Right cardiac atrium (tissue), 5 donors: ENCODE measurements at regions not wholly inside any gene's neighbourhood (a gene's known extent, or its start where the extent isn't known, plus 50 kb on each side); places are given as distances from the start of the nearest gene placed in this dataset.

Experiments
- ATAC-seq, 2 donors: fragments of 200-7000 bp; cut with Tn5 transposase; one replicate each; pipeline versions ENCODE4 v1.8.0 to v1.9.1; 2020; ENCODE audit warnings: moderate library complexity in 2 of 2, mild to moderate bottlenecking in 1 of 2
- DNase-seq, 3 donors: peaks; one replicate each; pipeline ENCODE4 v3.0.0-alpha.2; 2020
- H3K27ac ChIP-seq: one replicate; pipeline ENCODE4 v1.5.1; 2013; ENCODE audit warnings: mild to moderate bottlenecking, low read length, control low read depth, moderate library complexity
- H3K27me3 ChIP-seq: one replicate; pipeline ENCODE4 v1.6.1; 2013; ENCODE audit not compliant: control insufficient read depth, insufficient read depth
- H3K4me1 ChIP-seq: one replicate; pipeline ENCODE4 v1.6.1; 2013; ENCODE audit warnings: low read length; ENCODE audit not compliant: control insufficient read depth, insufficient read depth
- H3K4me3 ChIP-seq: one replicate; pipeline ENCODE4 v1.5.1; 2013; ENCODE audit warnings: low read length, control low read depth
- H3K9me3 ChIP-seq: one replicate; pipeline ENCODE4 v1.6.1; 2013; ENCODE audit warnings: low read length; ENCODE audit not compliant: control insufficient read depth
- WGBS: extraction: QIAGEN DNeasy Blood & Tissue Kit; methylation state at CpG from one replicate; pipeline ENCODE4 v1.1.7; 2013; 5-methylcytosine and 5-hydroxymethylcytosine counted together
- intact Hi-C, 4 donors: fragments of 100-400 bp; cut with DNase I; formaldehyde crosslinking; loops; one replicate each; pipeline versions ENCODE4 v1.11.0 to v1.14.0; 2022 to 2023
- donor health status: healthy with polysubstance abuse.
- donor health status: DM: no; HTN: yes; CAD: no.
- donor health status: DM: no; HTN: no; CAD: no.
- donor health status: DM: no; HTN: yes; CAD: no; lungs with severe emphysema.
- donor health status: DM: yes; HTN: yes; CAD: no.

GRCh38 chr12:27180906-27181505 is 63.1 kb upstream of the STK38L start:
- ATAC-seq (no peak), DNase-seq (no peak)
- 92% methylated on average over 3 of the region's 3 CpGs for WGBS
- Histone ChIP-seq H3K27ac (peak overlapping the region; percentile 8), H3K4me1 (peaks cover 3% of the 10 kb centered on the region), H3K9me3 (no peaks in the 10 kb centered on the region), H3K4me3 (no peak overlapping the region), H3K27me3 (no peaks in the 10 kb centered on the region)
- intact Hi-C loops = no loop called here

DNA sequence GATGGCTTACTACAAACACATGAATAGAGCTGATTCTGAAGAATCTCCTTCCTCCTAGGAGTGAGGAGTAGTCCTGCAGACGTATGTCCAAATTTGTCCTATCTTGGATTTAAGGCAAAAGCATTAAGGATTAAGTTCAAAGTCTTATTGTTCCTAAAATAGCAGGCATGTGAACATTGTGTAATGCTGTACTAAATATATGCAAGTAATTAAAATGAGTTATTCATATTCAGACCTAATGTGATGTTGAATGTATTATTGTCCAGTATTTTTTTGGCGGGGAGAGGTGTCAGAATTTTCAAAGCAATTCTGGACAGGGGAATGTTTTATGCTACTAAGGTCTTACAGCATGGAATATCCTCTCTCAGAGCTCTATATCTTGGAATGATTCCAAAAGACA is 60.7 kb upstream of the STK38L start:
- H3K27ac ChIP-seq = no peak overlapping the region
- H3K4me1 ChIP-seq = peaks cover 8% of the 10 kb centered on the region
- intact Hi-C loops = no loop called here
- ATAC-seq = no peak
- no peaks in the 10 kb centered on the region for H3K27me3 ChIP-seq
- H3K4me3 ChIP-seq = no peak overlapping the region
- DNase-seq = no peak
- 37% methylated on average over 2 of the region's 2 CpGs for WGBS
- H3K9me3 ChIP-seq = no peaks in the 10 kb centered on the region

DNA sequence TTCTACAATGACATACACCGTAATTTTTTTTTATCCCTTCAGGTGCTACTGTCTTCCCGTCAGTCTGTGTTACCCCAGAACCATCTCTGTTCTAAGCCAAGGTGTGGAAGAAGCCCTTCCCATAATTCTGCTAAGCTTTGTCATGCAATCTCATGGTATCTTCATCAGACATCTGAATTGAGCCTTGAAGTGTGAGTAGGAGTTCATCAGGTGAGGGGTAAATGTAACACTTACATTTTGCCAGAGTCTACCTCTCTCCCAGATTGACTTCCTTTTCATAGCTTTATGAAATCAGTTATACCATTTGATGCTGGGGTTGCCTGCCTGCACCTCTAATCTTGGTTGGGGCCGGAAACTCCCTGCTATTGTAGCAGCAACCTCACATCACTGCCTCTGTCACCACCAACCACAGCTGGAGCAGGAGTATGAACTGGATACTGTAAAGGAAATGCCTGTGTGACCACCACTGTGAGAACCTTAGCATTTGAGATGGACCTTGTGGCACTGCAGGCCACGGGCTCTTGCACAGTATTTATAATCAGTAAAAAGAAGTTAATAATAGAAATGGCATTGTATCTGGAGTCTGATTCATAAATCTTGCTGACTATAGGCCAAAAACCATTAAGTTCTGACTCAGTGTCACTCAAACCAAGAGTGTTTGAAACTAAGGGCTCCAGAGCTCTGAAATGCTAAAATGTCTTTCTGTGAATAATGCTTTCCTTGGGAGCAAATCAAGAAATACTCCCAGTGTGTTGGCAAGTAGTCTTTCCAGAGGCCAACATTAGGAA is 58.7 kb upstream of the STK38L start:
- 46% methylated on average over 4 of the region's 4 CpGs for WGBS
- intact Hi-C loops = no loop called here
- Histone ChIP-seq H3K9me3 (no peaks in the 10 kb centered on the region), H3K27me3 (no peaks in the 10 kb centered on the region), H3K4me1 (peaks cover 8% of the 10 kb centered on the region), H3K4me3 (no peak overlapping the region), H3K27ac (peak overlapping the region; percentile 57)
- DNase-seq (peak in 1 of 3 donors; percentile 36), ATAC-seq (peak; percentile 57 to 72)

DNA sequence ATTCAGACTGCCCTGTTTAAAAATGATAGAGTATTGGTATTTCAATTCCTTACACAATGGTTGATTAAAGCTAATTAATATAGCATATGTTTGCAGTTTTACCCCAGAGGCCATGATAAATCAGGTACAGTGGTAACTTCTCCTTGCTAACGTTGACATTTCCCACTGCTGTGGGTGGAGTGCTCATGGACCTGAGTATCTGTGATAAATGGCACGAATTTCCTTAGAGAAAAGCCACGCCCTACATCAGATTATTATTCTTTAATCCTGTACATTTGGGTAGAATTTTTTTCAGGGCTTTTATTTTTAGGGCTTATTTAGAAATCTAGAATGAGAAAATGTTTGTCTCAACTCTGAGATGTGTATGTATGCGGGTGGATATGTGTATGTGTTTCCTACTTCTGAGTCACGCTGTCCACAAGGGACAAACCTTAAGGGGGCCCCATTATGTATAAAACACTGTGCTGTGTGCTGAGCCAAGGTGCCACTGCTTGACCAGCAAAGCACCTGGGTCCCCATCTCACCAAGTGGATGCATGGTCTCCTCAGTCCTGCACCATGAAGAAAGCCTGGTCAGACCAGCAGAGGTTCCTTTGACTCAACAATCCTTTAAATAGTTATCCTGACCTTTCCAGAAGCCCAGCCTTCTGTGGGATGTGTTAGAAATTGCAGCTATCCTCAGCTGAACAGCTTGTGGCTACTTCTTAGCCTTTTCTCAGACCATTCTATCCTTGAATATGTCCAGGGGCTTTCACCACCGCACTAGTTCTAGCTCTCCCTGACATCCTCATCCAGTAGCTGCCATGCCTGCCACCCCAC is 57.9 kb upstream of the STK38L start:
- WGBS = 61% methylated on average over 6 of the region's 6 CpGs
- H3K4me1 ChIP-seq = peaks cover 9% of the 10 kb centered on the region
- H3K9me3 ChIP-seq = no peaks in the 10 kb centered on the region
- ATAC-seq (peak; percentile 15 to 63), DNase-seq (no peak)
- H3K27me3 ChIP-seq = no peaks in the 10 kb centered on the region
- intact Hi-C loops = no loop called here
- no peak overlapping the region for H3K4me3 ChIP-seq
- H3K27ac ChIP-seq = peak overlapping the region; percentile 72

DNA sequence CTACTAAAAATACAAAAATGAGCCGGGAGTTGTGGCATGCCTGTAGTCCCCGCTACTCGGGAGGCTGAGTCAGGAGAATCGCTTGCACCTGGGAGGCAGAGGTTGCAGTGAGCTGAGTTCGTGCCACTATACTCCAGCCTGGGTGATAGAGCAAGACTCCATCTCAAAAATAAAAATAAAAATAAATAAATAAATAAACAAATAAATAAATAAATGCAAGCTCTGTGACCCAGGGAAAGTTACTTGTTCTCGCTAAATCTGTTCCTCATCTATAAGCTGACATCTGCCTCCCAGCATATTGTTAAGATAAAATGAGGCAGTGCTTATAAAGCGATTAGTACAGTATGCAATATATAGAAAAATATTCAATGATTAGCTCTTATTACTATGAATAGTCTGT is 56.4 kb upstream of the STK38L start:
- Histone ChIP-seq H3K4me1 (peaks cover 13% of the 10 kb centered on the region), H3K27ac (no peak overlapping the region), H3K4me3 (no peak overlapping the region), H3K9me3 (no peaks in the 10 kb centered on the region), H3K27me3 (no peaks in the 10 kb centered on the region)
- ATAC-seq (no peak), DNase-seq (no peak)
- 96% methylated on average over 7 of the region's 7 CpGs for WGBS
- intact Hi-C loops = no loop called here

- Histone ChIP-seq H3K27me3 (no peaks in the 10 kb centered on the region), H3K9me3 (no peaks in the 10 kb centered on the region), H3K27ac (peak overlapping the region; percentile 83), H3K4me1 (peaks cover 13% of the 10 kb centered on the region), H3K4me3 (no peak overlapping the region)
- WGBS = 37% methylated on average over 2 of the region's 2 CpGs
- intact Hi-C loops = loop anchor here in 2 of 4 donors (10.0 kb wide), 1 partner anchor 54 kb away; the partner anchor contains the start of gene STK38L (in 2 of the 2)
- DNase-seq (no peak), ATAC-seq (peak in 1 of 2 donors; percentile 21)
Observed at GRCh38 chr12:27190761-27191160, 53.3 kb upstream of the STK38L start.

DNA sequence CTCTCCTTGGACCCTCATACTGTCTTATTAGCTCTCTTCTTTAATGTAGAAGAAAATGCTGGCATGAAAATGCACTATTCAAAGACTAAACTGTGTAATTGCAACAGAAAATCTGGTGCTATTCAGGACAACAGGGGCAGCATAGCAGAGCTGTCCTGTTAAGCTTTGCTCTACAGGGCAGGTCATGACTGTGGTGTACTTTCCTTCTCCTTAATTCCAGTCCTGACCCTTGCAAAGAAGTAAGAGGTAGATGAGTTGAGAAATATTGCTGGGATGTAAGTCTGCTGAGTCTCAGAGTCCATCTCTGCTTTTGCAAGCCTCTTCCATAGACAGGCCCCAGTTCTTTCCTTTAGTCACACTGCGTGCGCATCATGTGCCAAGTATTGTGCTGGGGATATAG is 52.6 kb upstream of the STK38L start:
- H3K9me3 ChIP-seq = no peaks in the 10 kb centered on the region
- intact Hi-C loops = loop anchor here in 2 of 4 donors (10.0 kb wide), 1 partner anchor 53 kb away; the partner anchor contains the start of gene STK38L (in 2 of the 2)
- H3K4me3 ChIP-seq = no peak overlapping the region
- H3K27me3 ChIP-seq = no peaks in the 10 kb centered on the region
- DNase-seq (no peak), ATAC-seq (no peak)
- 99% methylated on average over 2 of the region's 2 CpGs for WGBS
- no peak overlapping the region for H3K27ac ChIP-seq
- peaks cover 8% of the 10 kb centered on the region for H3K4me1 ChIP-seq

DNA sequence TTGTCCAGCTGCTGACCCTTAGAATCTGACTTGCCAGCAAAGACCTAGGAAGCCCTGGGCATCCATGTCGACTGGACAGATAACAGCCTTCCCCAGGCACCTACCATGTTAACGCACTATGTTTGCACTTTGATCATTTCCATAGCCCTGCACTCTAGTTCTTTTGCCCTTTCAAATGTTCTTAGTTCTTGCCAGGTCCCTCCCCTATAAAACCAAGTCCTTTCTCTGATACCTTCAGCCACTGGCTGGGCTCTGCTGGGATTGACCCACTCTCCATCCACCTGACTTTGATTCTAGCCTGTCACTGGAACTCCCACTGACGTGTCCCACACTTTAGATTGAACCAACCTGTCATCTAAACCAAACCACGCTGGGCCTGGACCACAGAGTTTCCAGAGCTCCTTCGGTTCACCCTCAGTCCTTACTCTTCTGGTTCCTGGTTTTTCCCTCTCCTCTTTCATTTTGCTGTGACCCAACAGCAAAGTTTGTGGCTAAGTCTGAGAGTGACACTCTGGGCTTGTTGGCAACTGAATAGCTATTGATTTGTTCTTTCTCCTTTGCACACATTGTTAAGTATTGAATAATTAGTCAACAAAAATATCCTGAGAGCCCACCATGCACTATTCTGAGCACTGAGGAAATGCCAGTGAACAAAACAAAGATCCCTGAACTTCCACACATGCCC is 51.8 kb upstream of the STK38L start:
- no peak for ATAC-seq
- H3K27ac ChIP-seq = peak overlapping the region; percentile 79

DNA sequence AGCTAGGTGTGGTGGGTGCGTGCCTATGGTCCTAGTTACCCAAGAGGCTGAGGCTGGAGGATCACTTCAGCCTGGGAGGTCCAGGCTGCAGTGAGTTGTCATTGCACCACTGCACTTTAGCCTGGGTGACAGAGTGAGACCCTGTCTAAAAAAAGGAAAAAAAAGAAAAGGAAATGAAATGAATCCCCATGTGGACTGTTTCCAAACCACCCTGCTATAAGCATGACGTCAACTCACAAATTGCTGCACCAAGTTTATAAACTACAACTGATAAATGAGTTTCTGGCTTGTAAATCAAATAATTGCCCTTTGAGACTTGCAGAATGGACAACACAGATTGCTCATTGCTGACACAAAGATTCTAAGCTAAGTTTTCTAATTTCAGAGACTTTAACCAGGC is 51.0 kb upstream of the STK38L start:
- intact Hi-C loops = loop anchor here in 2 of 4 donors (10.0 kb wide), 1 partner anchor 52 kb away; the partner anchor contains the start of gene STK38L (in 2 of the 2)
- 35% methylated on average over 2 of the region's 2 CpGs for WGBS
- Histone ChIP-seq H3K27ac (peak overlapping the region; percentile 5), H3K27me3 (no peaks in the 10 kb centered on the region), H3K4me3 (no peak overlapping the region), H3K9me3 (no peaks in the 10 kb centered on the region), H3K4me1 (peaks cover 8% of the 10 kb centered on the region)
- DNase-seq (peak in 1 of 3 donors; percentile 27), ATAC-seq (peak; percentile 23 to 60)

More for the DNA sequence above, 51.8 kb upstream of the STK38L start:
- intact Hi-C loops = loop anchor here in 2 of 4 donors (10.0 kb wide), 1 partner anchor 53 kb away; the partner anchor contains the start of gene STK38L (in 2 of the 2)
- Histone ChIP-seq H3K27me3 (no peaks in the 10 kb centered on the region), H3K4me1 (peaks cover 7% of the 10 kb centered on the region), H3K9me3 (no peaks in the 10 kb centered on the region), H3K4me3 (no peak overlapping the region)
- DNase-seq = no peak
- WGBS = 74% methylated on average over 5 of the region's 5 CpGs

GRCh38 chr12:27193854-27194544 is 50.1 kb upstream of the STK38L start:
- Histone ChIP-seq H3K9me3 (no peaks in the 10 kb centered on the region), H3K4me1 (peaks cover 8% of the 10 kb centered on the region), H3K4me3 (no peak overlapping the region), H3K27ac (peak overlapping the region; percentile 92), H3K27me3 (no peaks in the 10 kb centered on the region)
- DNase-seq = peak; percentile 63 to 79 (median 74)
- 24% methylated on average over 2 of the region's 2 CpGs for WGBS
- intact Hi-C loops = loop anchor here in 2 of 4 donors (10.0 kb wide), 1 partner anchor 51 kb away; the partner anchor contains the start of gene STK38L (in 2 of the 2)
- ATAC-seq = peak; percentile 90 to 92
